H1 (cell line): ENCODE measurements at regions not wholly inside any gene's neighbourhood (a gene's known extent, or its start where the extent isn't known, plus 50 kb on each side); places are given as distances from the start of the nearest gene placed in this dataset.

Experiments
- CEBPB ChIP-seq: IDR thresholded peaks from 2 replicates; pipeline ENCODE4 v1.6.1; 2012; ENCODE audit warnings: low read depth, low read length
- CTCF ChIP-seq, 3 experiments: IDR thresholded peaks; 1 replicate in 2 of 3; 2 replicates in 1 of 3; pipeline versions ENCODE4 v1.5.1 to v1.6.1; 2011; ENCODE audit warnings: low read length in 3 of 3, mild to moderate bottlenecking in 3 of 3, inconsistent platforms in 2 of 3, low read depth in 1 of 3, moderate library complexity in 1 of 3; ENCODE audit not compliant: insufficient read depth in 1 of 3; ENCODE audit errors: control extremely low read depth in 1 of 3
- RXRA ChIP-seq: IDR thresholded peaks from 2 replicates; pipeline ENCODE4 v1.6.1; 2011; ENCODE audit warnings: low read depth, mild to moderate bottlenecking, low read length, moderate library complexity; ENCODE audit not compliant: insufficient read depth
- USF2 ChIP-seq: IDR thresholded peaks from 2 replicates; pipeline ENCODE4 v1.6.1; 2011; ENCODE audit warnings: low read length, improper control_type of control experiment

GRCh38 chr1:5764959-5765358, 227.3 kb downstream of the NPHP4 start (continued):
- TF ChIP-seq RXRA (no peak), CTCF (IDR thresholded peaks at IDR 0.05; ENCODE audit: control extremely low read depth in 1 of 3, insufficient read depth in 1 of 3, low read depth in 1 of 3, low read length in 3 of 3) (no peak), USF2 (no peak), CEBPB (no peak)
